ENCODE measurements at regions not wholly inside any gene's neighbourhood (a gene's known extent, or its start where the extent isn't known, plus 50 kb on each side); places are given as distances from the start of the nearest gene placed in this dataset.

DNA sequence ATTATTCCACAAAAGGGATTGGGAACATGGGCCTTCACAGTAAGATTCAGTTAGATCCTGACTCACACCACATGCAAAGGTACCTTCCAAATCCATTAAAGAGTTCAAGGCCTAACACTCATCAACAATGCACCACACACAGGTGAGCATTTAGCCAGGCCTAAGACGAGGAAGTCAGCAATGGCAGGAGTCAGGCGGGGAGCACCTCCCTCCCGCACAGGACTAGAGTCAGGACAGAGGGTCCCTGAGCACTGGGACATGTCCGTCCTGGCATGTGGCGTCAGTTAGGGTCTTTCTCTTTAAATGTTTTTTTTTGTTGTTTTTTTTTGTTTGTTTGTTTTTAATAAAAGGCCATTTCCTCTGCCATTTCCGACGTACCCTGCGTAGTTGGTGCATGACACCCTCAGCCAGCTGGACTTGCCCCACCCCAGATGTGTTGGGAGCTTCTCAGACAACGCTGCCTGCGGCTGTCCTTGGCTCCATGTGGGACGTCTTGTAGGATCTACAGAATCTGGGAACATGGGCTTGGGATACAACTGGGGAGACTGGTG, 1458.6 kb downstream of the BRD1 start:
- no peak for DNase-seq

DNA sequence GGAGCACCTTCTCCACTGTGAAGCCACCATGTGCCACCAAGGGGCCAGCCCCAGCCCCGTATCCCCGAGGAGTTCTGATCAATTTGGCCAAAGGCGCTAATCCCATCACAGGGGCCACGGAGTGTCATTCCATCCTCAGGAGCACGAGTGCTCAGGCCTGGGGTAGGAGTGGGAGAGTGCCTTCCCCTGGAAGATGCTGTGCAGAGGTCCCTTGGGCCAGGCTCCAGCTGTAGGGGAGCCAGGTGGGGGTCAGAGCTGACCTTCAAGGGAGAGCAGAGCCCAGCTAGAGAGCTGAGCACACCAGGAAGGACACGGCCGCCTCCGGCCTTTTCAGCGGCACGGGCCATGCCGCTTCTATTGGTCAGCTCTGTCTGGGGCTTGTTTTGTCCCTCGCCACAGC, 1459.9 kb downstream of the BRD1 start:
- DNase-seq, result no peak

DNA sequence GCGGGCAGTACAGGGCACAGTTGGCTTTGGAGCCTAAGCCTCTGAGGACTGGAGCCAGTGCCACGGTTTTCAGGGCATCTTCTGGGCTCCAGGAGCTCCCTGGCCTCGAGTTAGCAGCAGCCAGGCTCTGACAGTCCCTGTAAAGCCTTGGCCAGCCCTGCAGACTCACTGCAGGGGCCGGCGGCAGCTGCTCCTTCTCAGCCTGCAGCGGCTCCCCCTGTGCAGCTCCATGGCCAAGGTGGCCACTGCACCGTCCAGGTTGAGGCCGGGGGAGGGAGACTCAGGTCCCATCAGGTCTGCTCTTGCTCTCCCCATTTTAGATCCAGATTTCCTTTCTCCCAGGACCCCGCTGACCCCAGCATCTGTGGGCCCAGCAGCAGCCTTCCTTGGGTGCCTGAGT, 1461.1 kb downstream of the BRD1 start:
- no peak for DNase-seq

DNA sequence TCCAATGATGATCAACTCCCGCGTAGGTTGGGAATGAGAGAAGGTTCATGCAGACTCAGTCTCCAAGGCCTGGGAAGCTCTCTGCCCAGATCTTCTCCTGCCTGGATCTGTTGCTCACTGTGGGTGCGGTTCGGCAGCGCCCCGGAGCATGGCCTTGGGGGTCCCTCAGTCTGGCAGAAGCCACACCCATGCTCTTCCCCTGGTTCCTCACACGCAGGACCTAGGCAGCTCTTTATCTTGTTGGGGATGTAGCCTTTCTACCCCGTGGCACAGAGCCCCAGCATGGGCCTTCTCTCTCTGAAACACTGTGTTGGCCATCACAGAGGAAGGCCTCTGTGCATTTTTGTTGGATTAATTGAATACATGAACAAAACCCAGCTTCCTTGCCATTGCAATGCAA, 1461.6 kb downstream of the BRD1 start:
- DNase-seq, result no peak

DNA sequence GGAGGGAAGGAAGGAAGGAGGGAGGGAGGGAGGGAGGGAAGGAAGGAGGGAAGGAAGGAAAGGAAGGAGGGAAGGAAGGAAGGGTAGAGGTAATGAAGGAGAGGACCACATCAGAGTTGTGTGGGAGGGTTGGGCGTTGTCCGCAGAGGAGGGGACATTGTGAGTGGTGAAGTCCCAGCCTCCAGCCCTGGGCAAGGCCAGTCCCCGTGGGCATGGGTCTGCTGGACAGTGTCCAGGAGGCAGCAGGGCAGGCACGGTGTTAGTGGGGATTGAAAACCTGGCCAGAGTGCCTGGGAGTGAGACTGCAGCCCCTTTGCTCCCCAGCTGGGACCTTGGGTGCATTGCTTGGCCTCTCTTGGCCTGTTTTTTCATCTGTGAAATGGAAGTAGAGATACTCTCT, 1462.3 kb downstream of the BRD1 start:
- no peak for DNase-seq

DNA sequence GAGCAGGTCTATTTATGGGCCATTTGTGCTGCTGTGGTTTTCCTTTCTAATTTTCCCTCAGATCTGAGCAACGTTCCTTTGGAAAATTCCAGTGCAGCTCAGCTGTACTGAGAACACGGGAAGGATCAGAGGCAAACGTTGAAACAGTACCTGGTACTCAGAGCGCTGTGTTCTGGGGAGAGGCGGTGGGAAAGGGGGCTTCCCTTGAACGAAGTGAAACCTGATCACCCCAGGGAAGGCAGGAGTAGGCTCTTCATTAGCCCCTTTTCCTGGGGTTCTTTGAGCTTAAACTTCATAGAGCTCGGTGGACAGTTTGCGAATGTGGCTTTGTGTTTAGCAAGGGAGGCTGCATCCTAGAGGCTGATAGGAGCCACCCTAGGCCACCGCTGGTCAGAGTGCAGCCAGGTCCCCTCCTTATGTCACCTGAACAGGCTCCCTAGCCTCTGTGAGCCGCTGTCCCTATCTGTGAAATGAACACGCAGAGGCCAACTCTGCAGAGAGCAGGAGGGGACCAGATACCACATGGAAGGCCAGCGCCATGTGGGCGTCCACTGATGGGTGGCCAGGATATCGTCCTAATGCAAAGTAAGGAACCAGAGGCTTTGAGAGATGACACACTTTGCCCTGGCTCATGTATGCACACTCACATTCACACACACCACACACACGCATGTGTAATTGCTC, 1464.8 kb downstream of the BRD1 start:
- DNase-seq, result no peak

DNA sequence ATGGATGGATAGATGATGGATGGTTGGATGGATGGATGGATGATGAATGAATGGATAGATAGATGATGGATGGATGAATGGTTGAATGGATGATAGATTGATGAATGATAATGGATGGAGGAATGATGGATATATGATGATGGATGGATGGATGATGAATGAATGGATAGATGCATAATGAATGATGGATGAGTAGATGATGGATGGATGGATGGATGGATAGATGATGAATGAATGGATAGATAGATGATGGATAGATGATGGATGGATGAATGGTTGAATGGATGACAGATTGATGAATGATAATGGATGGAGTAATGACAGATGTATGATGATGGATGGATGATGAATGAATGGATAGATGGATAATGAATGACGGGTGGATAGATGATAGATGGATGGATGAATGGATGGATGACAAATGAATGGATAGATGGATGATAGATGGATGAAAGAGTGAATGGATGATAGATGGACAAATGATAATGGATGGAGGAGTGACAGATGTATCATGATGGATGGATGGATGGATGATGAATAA, 1466.5 kb downstream of the BRD1 start:
- no peak for DNase-seq

DNA sequence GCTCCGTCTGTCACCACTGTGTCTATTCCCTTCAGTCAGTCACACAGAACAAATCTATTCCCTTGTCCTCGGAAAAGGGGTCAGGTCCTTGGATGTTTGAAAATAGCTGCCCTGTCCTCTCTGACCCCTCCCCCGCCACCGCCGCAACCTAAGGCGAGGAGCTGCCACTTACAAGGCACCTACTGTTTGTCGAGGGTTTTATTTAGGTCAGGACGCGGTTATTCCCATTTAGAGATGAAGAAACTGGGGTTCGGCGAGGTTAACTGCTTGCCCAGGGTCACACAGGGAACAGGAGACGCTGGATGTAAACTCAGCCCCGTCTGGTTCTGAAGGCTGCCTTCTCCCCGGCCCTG, 1468.1 kb downstream of the BRD1 start:
- DNase-seq, result no peak

DNA sequence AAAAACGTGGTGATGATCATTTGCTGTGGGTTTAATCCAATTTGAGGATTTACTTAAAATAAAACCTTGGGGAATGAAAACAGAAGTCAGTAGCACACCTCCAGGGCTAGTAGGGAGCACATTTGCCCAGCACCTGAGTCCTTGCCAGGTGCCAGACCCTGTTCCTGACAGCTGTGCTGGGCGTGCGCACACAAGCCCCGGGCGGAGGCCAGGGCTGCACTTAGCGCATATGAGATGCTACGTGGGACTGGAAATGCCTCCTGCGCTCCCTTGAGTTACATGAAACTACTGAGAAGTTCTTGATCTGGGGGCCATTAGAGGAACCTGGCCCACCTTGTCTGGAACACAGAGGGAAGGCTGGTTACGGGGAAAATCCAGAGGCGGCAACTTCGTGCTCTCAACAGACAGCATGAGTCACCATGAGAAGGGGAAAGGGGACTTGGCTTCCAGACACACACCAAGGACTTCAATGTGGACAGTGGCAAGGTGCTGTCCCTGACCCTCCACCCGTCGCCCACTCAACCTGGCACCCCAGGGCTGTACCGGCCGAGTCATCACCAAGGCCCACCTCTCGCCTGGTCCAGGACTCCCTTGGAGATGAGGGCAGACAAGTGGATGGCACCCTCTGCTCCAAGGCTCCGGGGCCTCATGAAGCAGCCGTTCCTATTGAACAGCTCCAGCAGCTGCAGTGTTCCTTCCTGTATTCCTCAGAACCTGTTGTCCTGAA, 1468.6 kb downstream of the BRD1 start:
- DNase-seq, result no peak

DNA sequence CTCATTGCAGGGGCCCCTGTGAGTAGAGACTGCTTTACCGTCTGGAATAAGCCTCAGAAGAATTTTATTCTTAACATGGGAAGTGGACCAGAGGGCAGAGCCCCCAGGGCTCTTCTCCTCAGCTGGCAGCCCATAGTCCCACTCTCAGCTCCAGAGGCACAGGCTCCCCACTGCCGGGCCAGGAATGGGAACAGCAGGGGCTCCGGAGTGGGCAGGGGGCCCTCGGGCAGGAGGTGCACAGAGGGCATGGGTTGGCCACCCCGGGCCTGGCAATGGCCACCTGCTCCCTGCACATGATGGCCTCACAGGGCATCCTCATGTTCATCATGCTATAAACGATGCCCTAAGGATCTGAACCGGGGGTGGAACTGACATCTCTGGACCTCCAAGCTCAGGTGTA, 1469.7 kb downstream of the BRD1 start:
- DNase-seq, result no peak

DNA sequence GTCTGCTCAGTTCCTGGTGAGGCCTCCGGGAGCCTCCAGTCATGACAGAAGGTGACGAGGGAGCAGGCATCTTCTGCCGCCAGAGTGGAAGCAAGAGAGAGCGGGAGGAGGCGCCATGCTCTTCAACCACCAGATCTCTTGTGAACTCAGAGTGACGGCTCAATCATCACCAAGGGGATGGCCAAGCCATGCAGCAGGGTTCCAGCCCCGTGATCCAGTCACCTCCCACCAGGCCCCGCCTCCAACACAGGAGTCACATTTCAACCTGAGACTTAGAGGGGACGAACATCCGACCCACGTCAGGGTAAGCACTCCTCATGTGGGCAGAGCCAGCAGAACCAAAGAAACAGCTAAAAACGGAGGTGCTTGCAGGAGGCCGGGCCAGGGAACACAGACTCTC, 1470.5 kb downstream of the BRD1 start:
- no peak for DNase-seq

DNA sequence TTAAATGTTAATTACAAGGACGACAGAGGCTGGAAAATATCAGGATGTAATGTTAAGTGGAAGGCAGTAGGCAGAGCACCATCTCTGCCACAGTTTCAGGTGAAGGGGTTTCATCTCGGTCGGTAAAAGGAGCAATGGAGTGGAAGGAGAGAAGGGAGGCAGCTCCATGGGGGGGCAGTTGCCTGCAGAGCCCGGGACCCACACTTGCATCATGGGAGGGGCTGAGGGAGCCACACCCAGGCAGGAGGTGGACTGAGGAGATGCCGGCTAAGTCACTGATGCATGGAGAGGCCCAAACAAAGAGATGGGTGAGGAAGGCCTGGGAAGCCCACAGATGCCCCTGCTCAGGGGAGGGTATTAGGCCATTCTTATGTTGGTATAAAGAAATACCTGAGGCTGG, 1470.9 kb downstream of the BRD1 start:
- DNase-seq, result no peak

DNA sequence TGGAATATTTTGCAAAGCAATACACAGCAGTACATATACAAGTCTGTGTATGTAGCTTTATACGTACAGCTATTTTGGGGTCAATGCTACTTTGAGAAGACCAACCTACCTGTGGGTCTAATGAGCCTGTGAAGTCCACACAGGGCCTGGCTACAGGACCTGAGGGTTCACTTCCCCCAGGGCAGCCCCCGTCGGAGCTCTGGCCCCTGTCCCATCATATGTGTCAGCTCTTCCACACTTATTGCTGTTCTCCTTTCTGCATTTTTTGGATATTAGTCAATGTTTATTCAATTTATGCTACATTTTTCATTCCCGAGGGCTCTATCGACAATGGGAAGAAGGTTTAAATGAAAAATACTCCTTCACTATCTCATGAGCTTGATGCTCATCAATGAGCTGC, 1473.6 kb downstream of the BRD1 start:
- no peak for DNase-seq

DNA sequence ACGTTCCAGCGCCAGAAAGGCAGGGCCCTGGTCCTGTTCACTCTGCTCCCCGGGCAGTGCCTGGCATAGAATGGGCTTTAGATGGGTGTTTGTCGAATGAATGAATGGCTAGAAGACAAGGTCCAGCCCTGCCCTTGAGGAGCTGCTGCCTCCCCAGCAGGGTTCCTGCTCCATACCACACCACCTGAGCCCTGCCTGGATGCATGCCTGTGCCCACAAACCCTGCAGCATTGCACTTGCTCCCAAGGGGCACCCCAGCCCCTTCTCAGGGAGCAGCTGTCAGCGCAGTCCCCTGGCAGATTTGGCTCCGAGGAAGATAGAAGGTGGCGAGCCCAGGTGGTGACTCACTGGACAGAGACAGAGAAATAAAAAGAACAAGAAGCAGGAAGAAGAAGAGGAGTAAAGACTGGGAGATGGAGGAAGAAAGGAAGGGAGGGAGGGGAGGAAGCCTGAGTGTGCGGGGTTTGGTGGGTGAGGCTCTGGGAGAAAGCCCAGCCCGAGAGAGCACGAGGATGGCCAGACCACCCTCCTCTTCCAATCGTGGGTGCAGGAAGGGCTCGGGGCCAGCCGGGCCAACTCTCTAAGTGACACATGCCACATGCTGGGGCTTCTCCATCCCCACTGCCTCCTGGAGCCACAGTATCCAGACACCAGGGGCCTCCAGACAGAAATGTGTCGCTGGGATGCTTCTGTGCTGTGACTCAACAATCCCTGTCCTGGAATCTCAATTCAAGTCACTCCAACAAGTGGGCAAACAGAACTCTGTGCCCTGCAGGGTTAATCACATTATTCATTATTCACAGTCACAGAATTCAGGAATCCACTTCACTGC, 1474.3 kb downstream of the BRD1 start:
- no peak for DNase-seq

DNA sequence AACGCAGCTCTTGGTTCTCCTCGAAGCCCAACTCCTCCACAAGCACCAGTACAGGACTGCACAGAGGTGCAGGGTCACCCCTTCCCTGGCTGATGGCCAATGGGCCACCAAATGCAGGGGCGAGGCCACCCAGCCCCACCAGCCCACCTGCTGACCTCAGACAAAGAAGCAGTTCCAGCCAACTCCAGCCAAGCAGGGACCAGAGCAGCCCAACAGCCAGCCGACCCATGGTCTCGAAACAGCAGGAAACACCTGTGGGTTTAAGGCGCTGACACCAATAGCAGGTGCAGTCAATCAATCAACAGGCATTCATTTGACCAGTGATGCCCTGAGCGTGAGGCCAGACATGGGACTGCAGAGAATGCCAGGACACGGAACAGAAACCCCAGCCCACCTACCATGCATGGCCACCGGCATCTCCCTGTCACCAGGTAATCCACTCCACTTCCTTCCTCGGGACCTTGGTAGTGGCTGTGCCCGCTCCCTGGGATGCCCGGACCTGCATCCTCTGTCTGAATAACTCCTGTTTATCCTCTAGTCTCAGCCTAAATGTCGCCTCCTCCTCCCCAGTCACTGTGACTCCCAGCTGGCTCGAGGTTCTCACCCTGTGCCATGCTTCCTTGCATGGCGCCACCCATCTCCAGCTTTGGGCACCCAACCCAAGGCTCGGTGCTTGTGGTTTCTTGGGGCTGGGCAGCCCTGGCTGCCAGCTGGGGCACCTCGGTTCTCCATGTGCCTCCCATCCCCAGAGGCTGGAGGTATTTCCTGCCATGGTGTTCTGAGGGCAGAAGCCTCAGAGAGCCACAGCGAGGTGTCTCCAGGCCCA, 1475.4 kb downstream of the BRD1 start:
- DNase-seq, result no peak

DNA sequence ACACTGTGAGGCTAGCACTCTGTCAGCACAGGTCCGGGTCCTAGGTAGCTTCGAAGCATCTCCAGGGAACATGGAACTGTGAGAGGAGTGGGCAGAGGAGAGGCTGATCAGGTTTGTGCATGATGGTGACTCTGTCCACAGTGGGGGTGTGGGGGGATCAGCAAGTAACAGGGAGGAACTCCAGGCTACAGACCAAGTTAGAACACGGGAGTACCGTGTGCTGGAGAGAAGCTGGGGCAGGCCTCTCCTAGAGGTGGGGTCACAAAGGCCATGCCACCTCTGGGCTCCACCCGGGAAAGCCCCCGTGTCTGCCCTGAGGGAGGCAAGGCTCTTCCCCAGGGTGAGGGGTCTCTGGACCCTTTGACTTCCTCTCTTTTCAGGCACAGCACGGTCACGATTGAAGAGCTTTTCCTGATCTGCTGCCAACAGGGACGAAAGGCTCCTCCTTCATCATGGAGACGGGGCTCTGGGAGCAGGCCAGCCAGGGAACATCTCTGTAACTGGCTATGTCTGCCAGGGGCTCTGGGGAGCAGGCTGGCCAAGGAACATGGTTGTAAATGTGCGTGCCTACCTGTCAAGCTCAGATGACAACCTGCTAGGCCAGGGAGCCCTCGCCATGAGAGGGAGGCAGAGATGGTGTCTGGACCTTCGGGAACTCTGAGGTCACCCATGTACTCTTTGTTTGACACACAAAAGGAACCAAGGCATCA, 1476.1 kb downstream of the BRD1 start:
- no peak for DNase-seq

DNA sequence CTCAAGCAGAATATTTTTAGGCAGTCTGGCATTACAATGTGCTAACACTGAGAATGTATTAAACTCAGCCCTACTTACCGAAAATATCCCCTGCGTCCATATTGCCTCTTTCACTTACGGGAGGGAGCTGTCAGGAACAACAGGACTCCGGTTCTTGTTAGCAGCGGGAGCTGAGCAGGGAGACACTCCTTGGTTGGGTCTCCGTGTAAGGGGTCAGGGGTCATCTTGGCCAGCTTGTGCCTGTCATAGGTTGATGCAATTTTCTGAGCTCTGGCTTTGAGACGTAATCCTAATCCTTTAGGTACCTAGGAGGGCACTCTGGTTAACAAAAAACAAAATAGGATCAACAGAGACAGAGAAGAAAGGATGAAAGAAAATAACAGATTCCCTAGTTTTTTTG, 1477.2 kb downstream of the BRD1 start:
- DNase-seq, result no peak

DNA sequence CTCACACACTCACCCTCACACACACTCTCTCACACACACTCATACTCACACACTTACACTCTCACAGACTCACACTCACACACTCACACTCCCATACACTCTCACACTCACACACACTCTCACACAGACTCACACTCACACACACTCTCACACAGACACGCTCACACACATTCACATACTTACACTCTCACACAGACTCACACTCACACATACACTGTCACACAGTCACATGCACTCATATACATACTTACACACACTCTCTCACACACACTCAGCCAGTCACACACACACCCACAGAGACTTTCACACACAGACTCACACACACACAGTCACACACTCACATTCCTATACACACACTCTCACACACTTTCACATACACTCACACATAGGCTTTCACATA, 1478.8 kb downstream of the BRD1 start:
- no peak for DNase-seq

DNA sequence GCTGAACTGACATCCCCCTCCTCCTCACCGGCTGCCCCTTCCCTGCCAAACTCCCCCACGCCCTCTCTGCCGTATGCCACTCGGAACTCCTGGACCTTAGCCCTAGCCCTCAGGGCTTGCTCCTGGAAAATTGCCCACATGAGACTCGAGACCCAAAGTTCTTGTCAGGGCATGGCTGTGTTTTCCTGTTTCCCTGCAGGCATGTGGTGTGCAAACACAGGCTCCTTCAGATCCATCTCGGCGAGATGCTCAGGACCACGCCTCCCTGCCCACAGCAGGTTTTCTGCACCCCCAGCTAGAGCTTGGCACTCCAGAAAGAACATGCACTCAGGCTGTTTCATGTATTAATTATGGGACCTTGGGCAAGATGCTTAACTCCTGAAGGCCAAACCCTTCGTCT, 1480.4 kb downstream of the BRD1 start:
- no peak for DNase-seq

DNA sequence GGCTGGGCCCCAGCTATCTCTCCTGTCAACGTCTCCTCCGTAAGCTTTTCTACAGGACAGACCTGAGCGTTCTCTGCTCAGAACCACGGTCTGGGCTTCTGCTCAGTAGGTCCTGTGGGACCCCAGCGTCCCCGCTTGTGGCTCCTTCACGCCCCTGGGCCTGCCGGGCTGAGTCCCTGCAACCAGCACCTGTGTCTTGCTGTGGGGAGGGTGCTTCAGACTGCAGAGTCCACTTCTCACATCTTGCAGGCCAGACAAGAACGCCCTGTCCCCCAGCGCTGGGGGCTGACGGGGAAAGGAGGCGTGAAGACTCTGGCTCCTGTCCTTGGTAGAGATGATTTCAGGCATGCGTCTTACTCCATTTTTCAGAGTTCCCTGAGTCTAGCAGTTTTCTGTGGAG, 1480.8 kb downstream of the BRD1 start:
- no peak for DNase-seq

DNA sequence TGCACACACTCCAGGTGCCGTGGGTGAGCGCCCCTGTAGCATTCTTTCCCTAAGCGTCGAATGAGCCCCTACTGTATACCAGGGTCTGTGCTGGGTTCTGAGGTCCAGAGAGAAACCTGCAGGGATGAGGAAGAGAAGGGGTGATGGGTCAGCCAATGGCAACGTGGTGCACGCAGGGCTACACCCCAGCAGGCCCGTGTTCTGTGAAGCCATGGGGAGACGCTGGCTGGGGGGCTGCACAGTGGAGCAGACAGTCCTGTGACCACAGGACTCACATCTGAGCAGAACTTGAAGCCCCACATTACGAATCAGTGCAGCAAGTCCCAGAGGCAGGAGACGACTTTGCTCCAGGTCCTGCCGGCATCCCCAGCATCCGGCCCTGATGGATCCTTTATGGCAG, 1481.4 kb downstream of the BRD1 start:
- no peak for DNase-seq

DNA sequence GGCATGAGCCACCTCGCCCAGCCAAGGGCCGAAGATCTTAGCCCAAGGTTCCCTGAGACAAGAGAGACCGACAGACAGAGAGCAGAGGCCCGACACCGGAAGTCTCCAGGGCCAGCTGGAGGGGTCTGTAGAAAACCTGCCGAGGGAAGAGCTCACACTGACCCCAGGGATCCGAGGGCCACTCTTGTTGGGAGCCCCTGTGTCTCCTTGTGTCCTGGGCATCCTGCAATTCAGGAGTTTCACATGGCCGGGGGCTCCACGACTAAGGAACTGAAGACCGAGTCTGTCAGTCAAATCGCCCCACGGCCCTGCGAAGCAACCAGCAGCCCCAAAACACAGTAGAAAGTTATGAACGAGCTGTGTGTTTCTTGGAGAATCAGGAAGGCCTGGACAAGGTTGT, 1482.0 kb downstream of the BRD1 start:
- no peak for DNase-seq
